ENCODE measurements at regions not wholly inside any gene's neighbourhood (a gene's known extent, or its start where the extent isn't known, plus 50 kb on each side); places are given as distances from the start of the nearest gene placed in this dataset.
A peak's percentile ranks its signal among the peaks of the same experiment; 100 is the strongest.

DNA sequence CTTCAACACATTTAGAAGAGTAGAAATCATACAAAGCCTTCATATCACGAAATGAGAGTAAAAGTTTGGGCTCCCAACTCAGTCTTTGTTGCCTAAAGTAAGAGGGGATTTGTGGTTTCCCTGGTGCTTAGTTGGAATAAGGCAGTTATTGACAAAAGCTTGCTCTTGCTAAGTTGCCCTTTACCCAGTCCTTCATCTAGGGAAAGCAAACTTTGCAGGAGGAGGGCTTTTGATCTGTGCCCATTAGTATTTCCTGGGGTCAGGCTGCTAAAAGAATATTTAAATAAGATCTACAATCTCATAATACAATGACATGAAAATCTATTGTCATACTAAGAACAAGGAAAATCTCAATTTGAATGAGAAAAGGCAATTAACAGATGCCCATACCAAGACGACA lies 84.1 kb upstream of the ACO1 start:
- no peak for DNase-seq
- TF ChIP-seq GATA1 (IDR thresholded peaks at IDR 0.05; ENCODE audit: low read depth, low read length) (no peak), POLR2A (IDR thresholded peaks at IDR 0.05; ENCODE audit: low read length) (no peak)

DNA sequence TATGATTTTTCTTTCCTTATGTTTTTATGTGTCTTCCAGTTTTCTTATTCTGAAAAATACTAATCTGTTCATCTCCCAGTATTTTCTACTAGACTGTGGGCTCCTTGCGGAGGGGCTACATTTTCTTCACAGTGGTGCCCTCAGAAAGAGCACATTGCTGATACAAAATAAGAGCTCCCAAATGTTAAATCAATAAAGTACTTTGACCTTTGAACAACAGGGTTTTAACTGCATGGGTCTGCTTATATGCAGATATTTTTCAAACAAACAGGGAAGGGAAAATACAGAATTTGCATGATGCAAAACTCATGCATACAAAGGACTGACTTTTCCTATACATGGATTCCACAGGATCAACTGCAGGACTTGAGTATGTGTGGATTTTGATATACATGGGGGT lies 79.9 kb upstream of the ACO1 start:
- TF ChIP-seq GATA1 (IDR thresholded peaks at IDR 0.05; ENCODE audit: low read depth, low read length) (no peak), POLR2A (IDR thresholded peaks at IDR 0.05; ENCODE audit: low read length) (no peak)
- no peak for DNase-seq

DNA sequence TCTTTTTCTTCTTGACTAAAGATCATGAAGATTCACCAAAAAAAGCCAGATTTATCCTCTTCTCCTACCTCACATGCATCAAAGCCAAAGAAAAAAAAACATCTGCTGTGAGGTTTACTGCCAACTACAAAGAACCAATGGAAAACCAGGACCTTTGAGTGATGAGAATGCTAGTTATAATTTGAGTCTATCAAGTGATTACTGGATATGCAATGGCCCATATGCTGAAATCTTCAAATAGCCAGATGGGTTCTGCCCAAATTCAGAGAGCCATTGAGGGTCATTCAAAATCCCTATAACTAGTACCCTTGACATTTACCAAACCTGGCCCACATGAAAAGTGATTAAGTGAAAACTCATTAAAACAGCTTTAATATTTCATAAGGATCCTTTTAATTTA lies 78.4 kb upstream of the ACO1 start:
- no peak for DNase-seq
- no peak for TF ChIP-seq POLR2A (IDR thresholded peaks at IDR 0.05; ENCODE audit: low read length)
- no peak for TF ChIP-seq GATA1 (IDR thresholded peaks at IDR 0.05; ENCODE audit: low read depth, low read length)

DNA sequence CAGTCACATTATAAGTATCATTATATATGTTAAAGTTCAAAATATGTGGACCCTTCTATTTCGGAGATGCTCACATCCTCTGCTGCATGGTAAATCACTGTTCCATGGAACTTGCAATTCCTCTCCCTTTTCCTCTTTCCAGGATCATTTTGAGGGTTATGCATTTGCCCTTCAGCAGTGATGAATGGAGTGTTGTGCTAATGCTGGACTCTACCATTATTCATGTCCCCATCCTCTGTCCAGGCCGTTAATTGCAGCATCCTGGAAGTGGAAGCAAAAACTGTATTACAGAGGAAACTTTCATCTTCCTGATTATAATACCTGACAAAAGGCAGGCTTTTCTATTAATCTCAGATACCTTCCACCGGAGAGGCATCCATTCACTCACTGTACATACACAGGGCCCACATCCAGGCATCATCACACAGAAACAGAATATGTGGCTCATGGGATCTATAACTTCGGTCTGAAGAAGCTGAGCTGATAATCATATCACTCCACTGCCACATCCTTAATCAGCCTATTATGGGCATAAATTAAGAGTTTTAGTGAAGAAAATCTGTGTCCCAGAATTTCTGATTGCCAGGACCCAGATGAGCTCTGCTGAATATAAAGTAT lies 65.0 kb upstream of the ACO1 start:
- DNase-seq: no peak
- TF ChIP-seq GATA1 (IDR thresholded peaks at IDR 0.05; ENCODE audit: low read depth, low read length) (no peak), POLR2A (IDR thresholded peaks at IDR 0.05; ENCODE audit: low read length) (no peak)

DNA sequence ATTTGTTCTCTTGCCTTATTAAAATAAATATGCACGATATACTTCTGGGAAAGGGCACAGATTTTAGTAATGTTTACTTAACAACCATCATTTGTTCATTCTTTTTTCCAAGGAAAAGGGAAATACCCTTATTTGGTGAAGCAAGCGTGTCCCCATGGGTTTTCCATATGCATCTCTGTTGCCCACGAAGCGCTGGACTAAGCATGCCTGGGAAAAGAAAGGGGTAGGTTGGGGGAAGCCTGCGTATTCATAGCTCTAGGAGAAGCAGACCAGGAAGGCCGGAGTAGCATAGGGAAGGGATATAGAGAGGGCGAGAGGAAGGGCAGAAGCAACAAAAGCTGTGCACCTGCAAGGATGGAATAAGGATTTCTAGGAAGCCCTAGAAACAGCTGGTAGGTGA lies 61.8 kb upstream of the ACO1 start:
- no peak for TF ChIP-seq POLR2A (IDR thresholded peaks at IDR 0.05; ENCODE audit: low read length)
- TF ChIP-seq GATA1 (IDR thresholded peaks at IDR 0.05; ENCODE audit: low read depth, low read length): no peak
- DNase-seq: no peak

DNA sequence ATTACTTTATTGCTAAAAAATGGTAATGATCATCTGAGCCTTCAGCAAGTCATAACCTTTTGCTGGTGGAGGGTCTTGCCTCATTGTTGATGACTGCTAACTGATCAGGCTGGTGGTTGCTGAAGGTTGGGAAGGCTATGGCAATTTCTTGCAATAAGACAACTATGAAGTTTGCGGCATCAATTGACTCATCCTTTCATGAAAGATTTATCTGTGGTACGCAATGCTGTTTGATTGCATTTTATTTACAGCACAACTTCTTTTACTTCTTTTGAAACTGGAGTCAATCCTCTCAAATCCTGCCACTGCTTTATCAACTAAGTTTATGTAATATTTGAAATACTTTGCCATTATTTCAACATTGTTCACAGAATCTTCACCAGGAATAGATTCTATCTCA lies 58.3 kb upstream of the ACO1 start:
- DNase-seq: no peak
- TF ChIP-seq POLR2A (IDR thresholded peaks at IDR 0.05; ENCODE audit: low read length): no peak
- no peak for TF ChIP-seq GATA1 (IDR thresholded peaks at IDR 0.05; ENCODE audit: low read depth, low read length)

GRCh38 chr9:32331240-32331639 lies 53.2 kb upstream of the ACO1 start:
- TF ChIP-seq GATA1 (IDR thresholded peaks at IDR 0.05; ENCODE audit: low read depth, low read length): no peak
- TF ChIP-seq POLR2A (IDR thresholded peaks at IDR 0.05; ENCODE audit: low read length): no peak
- DNase-seq: peak; percentile 30 to 54

GRCh38 chr9:32334112-32334511 lies 50.3 kb upstream of the ACO1 start:
- TF ChIP-seq POLR2A (IDR thresholded peaks at IDR 0.05; ENCODE audit: low read length) (no peak), GATA1 (IDR thresholded peaks at IDR 0.05; ENCODE audit: low read depth, low read length) (no peak)
- peak in 1 of 2 experiments; percentile 2 for DNase-seq

Measured in erythroblast (primary cell).